Adrenal gland (tissue), 5 donors: ENCODE measurements at regions not wholly inside any gene's neighbourhood (a gene's known extent, or its start where the extent isn't known, plus 50 kb on each side); places are given as distances from the start of the nearest gene placed in this dataset.

Experiments
- CTCF ChIP-seq, 6 experiments: fragments of 450-650 bp in 4 of 6; fragments of 200-600 bp in 2 of 6; sonication (generic) in 1 of 6; IDR thresholded peaks; 1 replicate in 5 of 6; 2 replicates in 1 of 6; pipeline versions ENCODE4 v1.5.1 to v1.8.0; 2016 to 2021; ENCODE audit warnings: antibody characterized with exemption in 6 of 6, mild to moderate bottlenecking in 2 of 6, moderate library complexity in 1 of 6
- POLR2A ChIP-seq, 2 donors: fragments of 450-650 bp; IDR thresholded peaks; one replicate each; pipeline ENCODE4 v1.6.1; 2017; ENCODE audit warnings: antibody characterized with exemption in 2 of 2, mild to moderate bottlenecking in 2 of 2, moderate library complexity in 1 of 2
- donor health status: DM: no; HTN: no; CAD: no.

GRCh38 chr17:13699261-13699660 is 97.5 kb upstream of the HS3ST3A1 start:
- TF ChIP-seq CTCF (IDR thresholded peaks at IDR 0.05) (no peak), POLR2A (IDR thresholded peaks at IDR 0.05) (no peak)
